ENCODE measurements at regions not wholly inside any gene's neighbourhood (a gene's known extent, or its start where the extent isn't known, plus 50 kb on each side); places are given as distances from the start of the nearest gene placed in this dataset.

DNA sequence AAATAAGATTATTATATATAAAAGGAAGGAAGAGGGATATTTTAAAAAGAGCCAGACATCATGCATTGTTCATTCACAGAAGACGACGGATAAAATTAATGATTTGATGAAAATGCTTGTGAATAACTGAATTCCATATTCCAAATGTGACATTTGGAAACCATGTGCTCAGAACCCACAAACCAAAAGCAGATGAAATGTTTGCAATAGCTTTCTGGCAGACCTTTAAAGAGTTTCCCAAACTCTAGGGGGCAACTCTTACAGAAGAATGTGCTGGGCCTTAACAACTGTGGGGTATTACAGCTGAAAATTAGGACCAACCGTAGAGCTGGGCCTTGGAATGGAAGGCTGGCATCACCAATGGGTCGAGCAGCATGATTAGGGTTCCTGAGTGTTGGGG is 471.0 kb downstream of the EFNA5 start:
- Histone ChIP-seq H3K9ac (replicated peaks; ENCODE audit: extremely low read depth, insufficient read depth, low read length) (no peak overlapping the region), H3K4me3 (replicated peaks in 1 of 3; ENCODE audit: insufficient read depth in 1 of 3, low read depth in 1 of 3, low read length in 3 of 3) (no peak overlapping the region), H3K4me1 (ENCODE audit: control insufficient read depth, extremely low read depth, insufficient read depth, low read length) (no peaks in the 10 kb centered on the region), H3K36me3 (ENCODE audit: control insufficient read depth in 2 of 2, extremely low read depth in 1 of 2, insufficient read depth in 2 of 2, low read length in 2 of 2) (no peaks in the 10 kb centered on the region), H3K9me1 (replicated peaks; ENCODE audit: control insufficient read depth, extremely low read depth, insufficient read depth, low read length) (peaks cover 2% of the 10 kb centered on the region), H3K9me3 (replicated peaks; ENCODE audit: control insufficient read depth, insufficient read depth, low read length) (no peaks in the 10 kb centered on the region), H3K4me2 (ENCODE audit: insufficient read depth, low read length) (no peak overlapping the region), H3K79me2 (ENCODE audit: control insufficient read depth, insufficient read depth, low read length) (no peaks in the 10 kb centered on the region), H2AFZ (ENCODE audit: low read depth, low read length) (no peak overlapping the region), H4K20me1 (replicated peaks; ENCODE audit: control insufficient read depth, extremely low read depth, insufficient read depth, low read length) (no peaks in the 10 kb centered on the region), H3K27me3 (ENCODE audit: control insufficient read depth in 2 of 2, insufficient read depth in 2 of 2, low read length in 2 of 2) (no peaks in the 10 kb centered on the region), H3K27ac (ENCODE audit: insufficient read depth, low read depth, low read length) (no peak overlapping the region)
- TF ChIP-seq FOS (IDR thresholded peaks at IDR 0.05; ENCODE audit: borderline replicate concordance, insufficient read depth, low read length): no peak
- TF ChIP-seq, protein P1, sequence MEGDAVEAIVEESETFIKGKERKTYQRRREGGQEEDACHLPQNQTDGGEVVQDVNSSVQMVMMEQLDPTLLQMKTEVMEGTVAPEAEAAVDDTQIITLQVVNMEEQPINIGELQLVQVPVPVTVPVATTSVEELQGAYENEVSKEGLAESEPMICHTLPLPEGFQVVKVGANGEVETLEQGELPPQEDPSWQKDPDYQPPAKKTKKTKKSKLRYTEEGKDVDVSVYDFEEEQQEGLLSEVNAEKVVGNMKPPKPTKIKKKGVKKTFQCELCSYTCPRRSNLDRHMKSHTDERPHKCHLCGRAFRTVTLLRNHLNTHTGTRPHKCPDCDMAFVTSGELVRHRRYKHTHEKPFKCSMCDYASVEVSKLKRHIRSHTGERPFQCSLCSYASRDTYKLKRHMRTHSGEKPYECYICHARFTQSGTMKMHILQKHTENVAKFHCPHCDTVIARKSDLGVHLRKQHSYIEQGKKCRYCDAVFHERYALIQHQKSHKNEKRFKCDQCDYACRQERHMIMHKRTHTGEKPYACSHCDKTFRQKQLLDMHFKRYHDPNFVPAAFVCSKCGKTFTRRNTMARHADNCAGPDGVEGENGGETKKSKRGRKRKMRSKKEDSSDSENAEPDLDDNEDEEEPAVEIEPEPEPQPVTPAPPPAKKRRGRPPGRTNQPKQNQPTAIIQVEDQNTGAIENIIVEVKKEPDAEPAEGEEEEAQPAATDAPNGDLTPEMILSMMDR (IDR thresholded peaks at IDR 0.05; ENCODE audit: extremely low read depth in 1 of 2, insufficient read depth in 1 of 2, low read depth in 1 of 2, low read length in 2 of 2): no peak
- TF ChIP-seq, protein P2, sequence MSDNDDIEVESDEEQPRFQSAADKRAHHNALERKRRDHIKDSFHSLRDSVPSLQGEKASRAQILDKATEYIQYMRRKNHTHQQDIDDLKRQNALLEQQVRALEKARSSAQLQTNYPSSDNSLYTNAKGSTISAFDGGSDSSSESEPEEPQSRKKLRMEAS (IDR thresholded peaks at IDR 0.05; ENCODE audit: insufficient read depth, insufficient read length): no peak
- TF ChIP-seq JUN (IDR thresholded peaks at IDR 0.05; ENCODE audit: borderline replicate concordance, insufficient read depth, insufficient read length, low read depth): no peak
- TF ChIP-seq GATA2 (IDR thresholded peaks at IDR 0.05; ENCODE audit: insufficient read depth, insufficient read length, low read depth, low read length): no peak
- TF ChIP-seq POLR2AphosphoS5 (IDR thresholded peaks at IDR 0.05; ENCODE audit: insufficient read depth, low read depth, low read length): no peak
- TF ChIP-seq EZH2 (IDR thresholded peaks at IDR 0.05; ENCODE audit: borderline replicate concordance, low read depth, low read length, severe bottlenecking): no peak
- no peak for TF ChIP-seq POLR2A (IDR thresholded peaks at IDR 0.05; ENCODE audit: low read depth, low read length)
- no peak for TF ChIP-seq MYC (IDR thresholded peaks at IDR 0.05; ENCODE audit: low read depth, low read length)
- dilution Hi-C loops (cut with MboI; ENCODE audit: extremely low pct_ligation_motif_present, low sequenced_read_pairs): no loop called here
- BruUV-seq (replicated peaks): no TSS peak
- ChIA-PET POLR2A (no interaction called here), CTCF (interaction anchor here (0.5 kb wide), 1 partner anchor 692 kb away, joined by 3 read pairs; no protein-coding TSS in a partner anchor)
- FAIRE-seq: no peak
- intact Hi-C loops (cut with micrococcal nuclease): no loop called here
- DNase-seq (ENCODE audit: low read depth, low spot score): no peak

Data from endothelial cell of umbilical vein (primary cell).